ENCODE measurements at regions not wholly inside any gene's neighbourhood (a gene's known extent, or its start where the extent isn't known, plus 50 kb on each side); places are given as distances from the start of the nearest gene placed in this dataset.
"Not testable (repeated sequence)": the region's sequence is repeated elsewhere in the genome, so short reads cannot be mapped to it uniquely, and the experiment has no call there.

DNA sequence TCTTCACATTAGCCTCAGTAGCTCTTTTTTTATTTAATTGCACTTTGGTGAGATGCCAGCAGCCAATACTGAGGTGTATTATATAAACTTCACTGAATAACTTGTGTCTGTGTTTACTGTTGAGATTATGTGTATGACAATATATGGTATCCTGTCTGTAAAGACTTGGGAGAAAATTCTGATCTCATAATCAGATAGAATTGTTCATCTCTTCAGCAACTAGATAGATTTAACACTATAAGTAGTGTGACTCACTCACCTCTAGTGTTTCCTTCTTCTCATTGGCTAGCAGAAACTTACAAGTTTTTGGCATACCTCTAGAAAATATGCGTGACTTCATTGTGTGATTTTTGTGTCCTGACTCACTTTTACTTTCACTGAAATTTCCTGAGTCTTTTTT, 67.6 kb upstream of the TGFBR2 start:
- peak; percentile 88 for DNase-seq (ENCODE audit: low read depth)
- no peak overlapping the region for H3K4me3 ChIP-seq (replicated peaks; ENCODE audit: low read depth, low read length)
- TF ChIP-seq, protein P1, sequence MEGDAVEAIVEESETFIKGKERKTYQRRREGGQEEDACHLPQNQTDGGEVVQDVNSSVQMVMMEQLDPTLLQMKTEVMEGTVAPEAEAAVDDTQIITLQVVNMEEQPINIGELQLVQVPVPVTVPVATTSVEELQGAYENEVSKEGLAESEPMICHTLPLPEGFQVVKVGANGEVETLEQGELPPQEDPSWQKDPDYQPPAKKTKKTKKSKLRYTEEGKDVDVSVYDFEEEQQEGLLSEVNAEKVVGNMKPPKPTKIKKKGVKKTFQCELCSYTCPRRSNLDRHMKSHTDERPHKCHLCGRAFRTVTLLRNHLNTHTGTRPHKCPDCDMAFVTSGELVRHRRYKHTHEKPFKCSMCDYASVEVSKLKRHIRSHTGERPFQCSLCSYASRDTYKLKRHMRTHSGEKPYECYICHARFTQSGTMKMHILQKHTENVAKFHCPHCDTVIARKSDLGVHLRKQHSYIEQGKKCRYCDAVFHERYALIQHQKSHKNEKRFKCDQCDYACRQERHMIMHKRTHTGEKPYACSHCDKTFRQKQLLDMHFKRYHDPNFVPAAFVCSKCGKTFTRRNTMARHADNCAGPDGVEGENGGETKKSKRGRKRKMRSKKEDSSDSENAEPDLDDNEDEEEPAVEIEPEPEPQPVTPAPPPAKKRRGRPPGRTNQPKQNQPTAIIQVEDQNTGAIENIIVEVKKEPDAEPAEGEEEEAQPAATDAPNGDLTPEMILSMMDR (IDR thresholded peaks at IDR 0.05; ENCODE audit: low read length, missing control alignments), result no peak

DNA sequence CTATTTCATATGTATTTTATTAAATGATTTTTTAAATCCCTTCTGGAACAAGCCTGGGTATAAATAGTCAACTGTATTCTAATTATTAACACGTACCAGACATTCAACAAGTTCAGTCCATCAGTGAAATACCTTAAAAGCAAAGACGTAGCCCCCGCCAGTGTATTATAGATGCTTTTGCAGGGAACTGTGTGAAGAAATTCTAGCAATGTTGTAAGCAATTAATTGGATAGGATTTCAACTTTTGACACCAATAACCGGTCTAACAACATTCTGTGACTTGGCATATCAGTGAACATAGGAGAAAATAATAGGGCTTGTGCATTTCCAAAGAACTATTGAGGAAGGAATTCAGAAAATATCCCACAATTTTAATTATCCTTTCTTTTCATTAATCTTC, 67.2 kb upstream of the TGFBR2 start:
- no peak for DNase-seq (ENCODE audit: low read depth)
- no peak overlapping the region for H3K4me3 ChIP-seq (replicated peaks; ENCODE audit: low read depth, low read length)
- TF ChIP-seq, protein P1 (IDR thresholded peaks at IDR 0.05; ENCODE audit: low read length, missing control alignments), result no peak

DNA sequence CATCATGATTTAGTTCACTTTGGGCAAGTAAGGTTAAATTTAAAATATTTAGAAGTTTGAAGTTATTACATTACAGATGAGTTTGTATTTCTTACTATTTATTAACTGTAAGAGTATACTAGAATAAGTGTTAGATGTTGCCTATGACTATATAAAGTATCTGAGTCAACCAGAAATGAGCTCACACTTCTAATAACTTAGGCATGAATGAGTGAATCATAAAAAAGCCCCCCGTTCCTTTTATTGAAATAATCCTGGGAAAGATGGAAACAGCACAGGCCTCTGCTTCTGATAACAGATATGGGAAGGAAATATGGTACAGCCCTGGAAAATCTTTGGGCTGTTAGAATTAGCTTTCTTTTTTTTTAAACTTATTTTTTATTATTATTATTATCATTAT, 66.6 kb upstream of the TGFBR2 start:
- peak; percentile 38 for DNase-seq (ENCODE audit: low read depth)
- TF ChIP-seq, protein P1 (IDR thresholded peaks at IDR 0.05; ENCODE audit: low read length, missing control alignments), result no peak
- H3K4me3 ChIP-seq (replicated peaks; ENCODE audit: low read depth, low read length), result no peak overlapping the region

DNA sequence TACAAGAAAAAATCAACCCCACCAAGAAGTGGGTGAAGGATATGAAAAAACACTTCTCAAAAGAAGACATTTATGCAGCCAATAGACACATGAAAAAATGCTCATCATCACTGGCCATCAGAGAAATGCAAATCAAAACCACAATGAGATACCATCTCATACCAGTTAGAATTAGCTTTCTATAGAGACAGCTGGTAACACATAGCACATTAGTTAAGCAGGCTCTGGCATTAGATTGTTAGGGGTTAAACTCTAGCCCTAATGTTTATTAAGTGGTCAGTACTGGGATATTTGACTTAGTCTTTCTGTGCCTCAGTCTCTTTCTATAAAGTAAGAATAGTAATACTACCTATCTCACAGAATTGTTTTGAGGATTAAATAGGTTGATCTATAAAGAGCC, 65.2 kb upstream of the TGFBR2 start:
- not testable (repeated sequence) for H3K4me3 ChIP-seq (replicated peaks; ENCODE audit: low read depth, low read length); DNase-seq (ENCODE audit: low read depth)

DNA sequence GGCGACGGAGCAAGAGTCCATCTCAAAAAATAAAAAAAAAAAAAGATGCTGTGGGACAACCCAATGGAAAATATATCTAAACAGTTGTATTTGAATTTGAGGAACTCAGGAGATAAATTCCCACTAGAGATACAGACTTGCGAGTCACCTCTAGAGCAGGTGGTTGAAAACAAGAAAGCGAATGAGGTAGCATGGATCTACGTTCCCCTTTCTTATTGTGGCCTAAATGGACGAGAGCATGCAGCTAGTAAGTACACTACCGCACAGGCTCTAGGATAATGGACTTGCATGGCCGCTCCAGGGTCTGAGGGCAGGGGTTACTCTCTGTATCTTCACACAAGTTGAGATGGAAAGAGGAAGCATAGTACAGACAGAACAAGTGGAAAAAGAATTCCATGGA, 63.5 kb upstream of the TGFBR2 start:
- no peak overlapping the region for H3K4me3 ChIP-seq (replicated peaks; ENCODE audit: low read depth, low read length)
- TF ChIP-seq, protein P1 (IDR thresholded peaks at IDR 0.05; ENCODE audit: low read length, missing control alignments), result no peak
- DNase-seq (ENCODE audit: low read depth), result no peak

DNA sequence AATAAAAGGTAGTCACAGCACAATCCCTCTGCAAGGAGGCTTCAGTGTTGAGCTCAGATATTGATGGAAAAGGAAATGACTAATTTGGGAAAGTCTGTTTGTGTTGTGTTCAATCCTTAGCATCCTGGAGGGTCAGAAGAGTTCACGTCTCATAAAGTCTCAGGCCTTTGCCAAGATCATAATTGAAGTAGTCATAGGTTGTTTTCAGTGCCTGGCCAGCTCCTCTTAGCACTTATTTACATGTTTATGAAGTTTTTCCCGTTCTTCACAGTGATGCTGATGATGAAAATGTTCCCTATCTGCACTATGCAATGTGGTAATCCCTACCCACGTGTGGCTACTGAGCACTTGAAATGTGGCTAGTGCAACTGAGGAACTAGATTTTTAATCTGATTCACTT, 61.6 kb upstream of the TGFBR2 start:
- DNase-seq (ENCODE audit: low read depth), result peak; percentile 94
- TF ChIP-seq, protein P1 (IDR thresholded peaks at IDR 0.05; ENCODE audit: low read length, missing control alignments), result no peak
- H3K4me3 ChIP-seq (replicated peaks; ENCODE audit: low read depth, low read length), result no peak overlapping the region

DNA sequence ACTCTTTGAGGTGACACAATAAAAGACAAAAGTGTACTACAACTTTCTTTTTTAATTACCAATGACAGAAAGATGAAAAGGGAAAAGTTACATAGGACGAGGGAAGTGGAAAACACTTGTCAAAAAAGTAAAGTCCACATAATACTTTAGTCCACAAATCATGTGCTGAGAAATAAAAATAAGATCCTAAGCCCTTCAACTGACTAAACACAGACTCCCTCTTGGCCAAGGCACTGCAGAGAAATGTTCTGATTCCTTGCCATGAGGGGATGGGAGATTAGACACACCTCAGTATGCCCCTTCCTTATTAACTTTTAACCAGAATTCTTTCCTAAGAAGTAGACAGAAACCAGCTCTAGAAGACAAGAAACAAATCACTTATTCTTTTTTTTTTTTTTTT, 59.5 kb upstream of the TGFBR2 start:
- H3K4me3 ChIP-seq (replicated peaks; ENCODE audit: low read depth, low read length), result no peak overlapping the region

More for the DNA sequence above, 59.5 kb upstream of the TGFBR2 start:
- DNase-seq (ENCODE audit: low read depth), result no peak
- TF ChIP-seq, protein P1 (IDR thresholded peaks at IDR 0.05; ENCODE audit: low read length, missing control alignments), result no peak
